ENCODE measurements at regions not wholly inside any gene's neighbourhood (a gene's known extent, or its start where the extent isn't known, plus 50 kb on each side); places are given as distances from the start of the nearest gene placed in this dataset.

GRCh38 chr15:93358166-93359059 is 269.4 kb upstream of the RGMA start:
- H3K36me3 Mint-ChIP-seq (ENCODE audit: low read depth, unreplicated experiment) = no peaks in the 10 kb centered on the region
- peaks cover 4% of the 10 kb centered on the region for H3K27me3 Mint-ChIP-seq (ENCODE audit: low read depth, unreplicated experiment)
- H3K27ac Mint-ChIP-seq (ENCODE audit: unreplicated experiment) = peak overlapping the region; percentile 95
- Histone ChIP-seq H3K4me2 (ENCODE audit: low read length) (no peak overlapping the region), H2AFZ (ENCODE audit: low read depth, low read length) (no peak overlapping the region), H3K9ac (ENCODE audit: low read length) (no peak overlapping the region), H3K79me2 (ENCODE audit: insufficient read depth, low read length) (no peaks in the 10 kb centered on the region), H3K36me3 (ENCODE audit: insufficient read depth, low read length) (no peaks in the 10 kb centered on the region), H3K9me3 (ENCODE audit: insufficient read depth, low read depth, low read length) (no peaks in the 10 kb centered on the region), H3K4me3 (ENCODE audit: insufficient read depth, low read depth, low read length) (no peak overlapping the region), H3K27me3 (ENCODE audit: insufficient read depth, low read length) (no peaks in the 10 kb centered on the region), H4K20me1 (ENCODE audit: insufficient read depth, low read length) (no peaks in the 10 kb centered on the region), H3K4me1 (ENCODE audit: insufficient read depth, low read length) (no peaks in the 10 kb centered on the region), H3K27ac (ENCODE audit: low read depth, low read length) (no peak overlapping the region)
- DNase-seq (ENCODE audit: low read depth) (peak; percentile 5), FAIRE-seq (no peak)
- H3K4me3 Mint-ChIP-seq (ENCODE audit: unreplicated experiment) = no peak overlapping the region
- H3K4me1 Mint-ChIP-seq (ENCODE audit: low read depth, unreplicated experiment) = peaks cover 41% of the 10 kb centered on the region
- TF ChIP-seq EZH2 (IDR thresholded peaks at IDR 0.05; ENCODE audit: insufficient read depth, low read length) (no peak), CTCF (IDR thresholded peaks at IDR 0.05; ENCODE audit: insufficient read depth, low read depth, low read length) (no peak)
- H3K9me3 Mint-ChIP-seq (ENCODE audit: unreplicated experiment) = no peaks in the 10 kb centered on the region

DNA sequence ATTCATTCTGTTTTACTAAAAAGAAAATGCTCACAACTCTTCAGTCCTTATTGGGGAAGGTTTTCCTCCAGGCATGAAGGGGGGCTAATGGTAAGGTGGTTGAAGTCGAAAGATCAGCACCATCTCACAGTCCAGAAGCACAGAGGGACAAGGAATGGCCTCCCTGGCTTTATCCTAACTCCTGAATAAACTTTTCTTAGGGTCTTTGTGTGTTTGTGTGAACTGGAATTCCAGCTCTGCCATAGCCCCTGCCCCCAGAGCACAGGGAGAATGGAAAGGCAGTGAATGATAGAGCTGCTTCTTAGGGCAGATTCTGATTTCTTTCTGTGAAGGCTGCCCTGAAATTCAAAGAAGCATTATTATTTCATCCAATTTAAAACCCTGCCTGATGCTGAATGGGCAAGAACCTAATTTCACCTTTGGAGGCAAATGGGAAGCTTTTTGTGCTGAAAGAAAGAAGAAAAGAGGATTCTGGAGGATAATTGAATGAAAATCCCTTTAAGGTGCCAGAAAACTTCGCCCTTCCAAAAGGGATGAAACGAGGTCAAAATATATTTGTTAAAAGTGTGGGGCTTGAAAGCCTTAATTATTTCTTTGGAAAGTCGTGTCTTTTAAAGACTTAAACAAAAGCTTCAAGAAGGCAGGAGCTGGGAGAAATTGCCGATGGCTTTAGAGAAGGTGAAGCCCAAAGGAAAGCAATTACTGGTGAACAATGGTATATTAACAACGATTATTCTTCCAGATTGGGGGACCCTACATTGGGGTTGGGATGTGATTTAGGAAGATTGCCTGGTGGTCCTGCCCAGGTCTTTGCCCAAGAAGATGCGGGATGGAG is 259.9 kb upstream of the RGMA start:
- no peaks in the 10 kb centered on the region for H3K9me3 ChIP-seq (ENCODE audit: insufficient read depth, low read depth, low read length)
- H3K4me1 Mint-ChIP-seq (ENCODE audit: low read depth, unreplicated experiment) = peaks cover 2% of the 10 kb centered on the region
- no peak overlapping the region for H3K4me3 Mint-ChIP-seq (ENCODE audit: unreplicated experiment)
- peaks cover 7% of the 10 kb centered on the region for H3K9me3 Mint-ChIP-seq (ENCODE audit: unreplicated experiment)
- H2AFZ ChIP-seq (ENCODE audit: low read depth, low read length) = no peak overlapping the region
- no peaks in the 10 kb centered on the region for H3K27me3 ChIP-seq (ENCODE audit: insufficient read depth, low read length)
- no peaks in the 10 kb centered on the region for H3K36me3 Mint-ChIP-seq (ENCODE audit: low read depth, unreplicated experiment)
- FAIRE-seq (no peak), DNase-seq (ENCODE audit: low read depth) (no peak)
- no peak overlapping the region for H3K4me2 ChIP-seq (ENCODE audit: low read length)
- no peaks in the 10 kb centered on the region for H4K20me1 ChIP-seq (ENCODE audit: insufficient read depth, low read length)
- H3K27me3 Mint-ChIP-seq (ENCODE audit: low read depth, unreplicated experiment) = peaks cover 24% of the 10 kb centered on the region
- no peaks in the 10 kb centered on the region for H3K79me2 ChIP-seq (ENCODE audit: insufficient read depth, low read length)
- no peak overlapping the region for H3K9ac ChIP-seq (ENCODE audit: low read length)
- no peaks in the 10 kb centered on the region for H3K36me3 ChIP-seq (ENCODE audit: insufficient read depth, low read length)
- TF ChIP-seq CTCF (IDR thresholded peaks at IDR 0.05; ENCODE audit: insufficient read depth, low read depth, low read length) = no peak
- no peak for TF ChIP-seq EZH2 (IDR thresholded peaks at IDR 0.05; ENCODE audit: insufficient read depth, low read length)
- H3K27ac ChIP-seq (ENCODE audit: low read depth, low read length) = no peak overlapping the region
- H3K4me1 ChIP-seq (ENCODE audit: insufficient read depth, low read length) = no peaks in the 10 kb centered on the region
- no peak overlapping the region for H3K27ac Mint-ChIP-seq (ENCODE audit: unreplicated experiment)
- H3K4me3 ChIP-seq (ENCODE audit: insufficient read depth, low read depth, low read length) = no peak overlapping the region
